ENCODE measurements at regions not wholly inside any gene's neighbourhood (a gene's known extent, or its start where the extent isn't known, plus 50 kb on each side); places are given as distances from the start of the nearest gene placed in this dataset.
A peak's percentile ranks its signal among the peaks of the same experiment; 100 is the strongest.

DNA sequence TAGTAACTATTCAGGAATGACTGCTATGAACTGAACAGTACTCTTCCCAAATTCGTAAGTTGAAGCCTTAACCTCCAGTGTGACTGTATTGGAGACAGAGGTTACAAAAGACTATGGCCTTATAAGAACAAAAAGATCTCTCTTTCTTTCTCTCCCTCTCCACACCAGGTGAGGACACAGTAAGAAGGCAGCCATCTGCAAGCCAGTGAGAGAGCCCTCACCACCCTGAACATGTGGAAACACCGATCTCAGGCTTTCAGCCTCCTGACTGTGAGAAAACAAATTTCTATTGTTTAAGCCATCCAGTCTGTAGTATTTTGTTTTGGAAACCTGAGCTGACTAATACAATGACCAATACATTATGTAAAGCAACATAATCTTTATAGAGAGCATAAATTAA, 888.9 kb downstream of the SLITRK1 start:
- no peak overlapping the region for H3K4me3 ChIP-seq (ENCODE audit: low read length)
- H3K27me3 ChIP-seq (ENCODE audit: insufficient read depth, low read depth, low read length) = no peaks in the 10 kb centered on the region
- H3K9me3 ChIP-seq (ENCODE audit: low read length) = no peaks in the 10 kb centered on the region
- H3K79me2 ChIP-seq (replicated peaks; ENCODE audit: insufficient read depth, low read length) = no peaks in the 10 kb centered on the region
- no peak overlapping the region for H2AFZ ChIP-seq (ENCODE audit: low read depth, low read length)
- no peaks in the 10 kb centered on the region for H3K9me2 ChIP-seq (ENCODE audit: insufficient read depth, low read length)
- no peaks in the 10 kb centered on the region for H4K20me1 ChIP-seq (ENCODE audit: insufficient read depth)
- H3K9ac ChIP-seq (ENCODE audit: low read length) = no peak overlapping the region
- no peaks in the 10 kb centered on the region for H3F3A ChIP-seq (ENCODE audit: insufficient read depth, low read length, poor library complexity, severe bottlenecking)
- TF ChIP-seq, protein P1, sequence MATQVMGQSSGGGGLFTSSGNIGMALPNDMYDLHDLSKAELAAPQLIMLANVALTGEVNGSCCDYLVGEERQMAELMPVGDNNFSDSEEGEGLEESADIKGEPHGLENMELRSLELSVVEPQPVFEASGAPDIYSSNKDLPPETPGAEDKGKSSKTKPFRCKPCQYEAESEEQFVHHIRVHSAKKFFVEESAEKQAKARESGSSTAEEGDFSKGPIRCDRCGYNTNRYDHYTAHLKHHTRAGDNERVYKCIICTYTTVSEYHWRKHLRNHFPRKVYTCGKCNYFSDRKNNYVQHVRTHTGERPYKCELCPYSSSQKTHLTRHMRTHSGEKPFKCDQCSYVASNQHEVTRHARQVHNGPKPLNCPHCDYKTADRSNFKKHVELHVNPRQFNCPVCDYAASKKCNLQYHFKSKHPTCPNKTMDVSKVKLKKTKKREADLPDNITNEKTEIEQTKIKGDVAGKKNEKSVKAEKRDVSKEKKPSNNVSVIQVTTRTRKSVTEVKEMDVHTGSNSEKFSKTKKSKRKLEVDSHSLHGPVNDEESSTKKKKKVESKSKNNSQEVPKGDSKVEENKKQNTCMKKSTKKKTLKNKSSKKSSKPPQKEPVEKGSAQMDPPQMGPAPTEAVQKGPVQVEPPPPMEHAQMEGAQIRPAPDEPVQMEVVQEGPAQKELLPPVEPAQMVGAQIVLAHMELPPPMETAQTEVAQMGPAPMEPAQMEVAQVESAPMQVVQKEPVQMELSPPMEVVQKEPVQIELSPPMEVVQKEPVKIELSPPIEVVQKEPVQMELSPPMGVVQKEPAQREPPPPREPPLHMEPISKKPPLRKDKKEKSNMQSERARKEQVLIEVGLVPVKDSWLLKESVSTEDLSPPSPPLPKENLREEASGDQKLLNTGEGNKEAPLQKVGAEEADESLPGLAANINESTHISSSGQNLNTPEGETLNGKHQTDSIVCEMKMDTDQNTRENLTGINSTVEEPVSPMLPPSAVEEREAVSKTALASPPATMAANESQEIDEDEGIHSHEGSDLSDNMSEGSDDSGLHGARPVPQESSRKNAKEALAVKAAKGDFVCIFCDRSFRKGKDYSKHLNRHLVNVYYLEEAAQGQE (IDR thresholded peaks at IDR 0.05; ENCODE audit: borderline replicate concordance) = no peak
- TF ChIP-seq, protein P2, sequence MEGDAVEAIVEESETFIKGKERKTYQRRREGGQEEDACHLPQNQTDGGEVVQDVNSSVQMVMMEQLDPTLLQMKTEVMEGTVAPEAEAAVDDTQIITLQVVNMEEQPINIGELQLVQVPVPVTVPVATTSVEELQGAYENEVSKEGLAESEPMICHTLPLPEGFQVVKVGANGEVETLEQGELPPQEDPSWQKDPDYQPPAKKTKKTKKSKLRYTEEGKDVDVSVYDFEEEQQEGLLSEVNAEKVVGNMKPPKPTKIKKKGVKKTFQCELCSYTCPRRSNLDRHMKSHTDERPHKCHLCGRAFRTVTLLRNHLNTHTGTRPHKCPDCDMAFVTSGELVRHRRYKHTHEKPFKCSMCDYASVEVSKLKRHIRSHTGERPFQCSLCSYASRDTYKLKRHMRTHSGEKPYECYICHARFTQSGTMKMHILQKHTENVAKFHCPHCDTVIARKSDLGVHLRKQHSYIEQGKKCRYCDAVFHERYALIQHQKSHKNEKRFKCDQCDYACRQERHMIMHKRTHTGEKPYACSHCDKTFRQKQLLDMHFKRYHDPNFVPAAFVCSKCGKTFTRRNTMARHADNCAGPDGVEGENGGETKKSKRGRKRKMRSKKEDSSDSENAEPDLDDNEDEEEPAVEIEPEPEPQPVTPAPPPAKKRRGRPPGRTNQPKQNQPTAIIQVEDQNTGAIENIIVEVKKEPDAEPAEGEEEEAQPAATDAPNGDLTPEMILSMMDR (IDR thresholded peaks at IDR 0.05; ENCODE audit: poor library complexity, severe bottlenecking) = no peak
- no peak for TF ChIP-seq TAF1 (IDR thresholded peaks at IDR 0.05; ENCODE audit: low read depth)
- H3K36me3 ChIP-seq (ENCODE audit: insufficient read depth, low read length) = no peaks in the 10 kb centered on the region
- no peak overlapping the region for H3K4me2 ChIP-seq (ENCODE audit: low read length)
- H3K27ac ChIP-seq (ENCODE audit: low read length) = no peak overlapping the region

DNA sequence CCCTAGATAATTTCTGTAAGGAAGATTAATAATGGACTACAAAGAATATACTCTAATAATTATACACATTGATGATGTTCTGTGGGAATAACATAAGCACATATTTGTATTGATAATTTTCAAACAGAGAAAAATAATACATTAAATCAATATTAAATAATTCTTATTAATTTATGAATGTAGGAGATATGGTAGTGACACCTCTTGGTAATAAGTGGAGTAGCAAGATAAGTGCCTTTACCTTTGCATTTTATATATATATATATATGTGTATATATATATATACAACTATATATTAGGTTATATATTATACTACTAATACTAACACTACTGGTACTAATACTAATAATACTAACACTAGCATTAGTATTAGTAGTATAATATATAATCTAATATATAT, 905.8 kb downstream of the SLITRK1 start:
- Histone ChIP-seq H3K27ac (ENCODE audit: low read length) (peak overlapping the region; percentile 18), H3K9me3 (ENCODE audit: low read length) (no peaks in the 10 kb centered on the region), H3K36me3 (ENCODE audit: insufficient read depth, low read length) (no peaks in the 10 kb centered on the region), H3K9me2 (ENCODE audit: insufficient read depth, low read length) (no peaks in the 10 kb centered on the region), H3K9ac (ENCODE audit: low read length) (no peak overlapping the region), H3K27me3 (ENCODE audit: insufficient read depth, low read depth, low read length) (no peaks in the 10 kb centered on the region), H2AFZ (ENCODE audit: low read depth, low read length) (no peak overlapping the region), H4K20me1 (ENCODE audit: insufficient read depth) (no peaks in the 10 kb centered on the region), H3F3A (ENCODE audit: insufficient read depth, low read length, poor library complexity, severe bottlenecking) (no peaks in the 10 kb centered on the region), H3K4me3 (ENCODE audit: low read length) (no peak overlapping the region), H3K4me2 (ENCODE audit: low read length) (no peak overlapping the region), H3K79me2 (replicated peaks; ENCODE audit: insufficient read depth, low read length) (no peaks in the 10 kb centered on the region)
- TF ChIP-seq SMC3 (conservative IDR thresholded peaks at IDR 0.05; ENCODE audit: poor library complexity) (no peak), RAD21 (conservative IDR thresholded peaks at IDR 0.05) (peak; percentile 18)

DNA sequence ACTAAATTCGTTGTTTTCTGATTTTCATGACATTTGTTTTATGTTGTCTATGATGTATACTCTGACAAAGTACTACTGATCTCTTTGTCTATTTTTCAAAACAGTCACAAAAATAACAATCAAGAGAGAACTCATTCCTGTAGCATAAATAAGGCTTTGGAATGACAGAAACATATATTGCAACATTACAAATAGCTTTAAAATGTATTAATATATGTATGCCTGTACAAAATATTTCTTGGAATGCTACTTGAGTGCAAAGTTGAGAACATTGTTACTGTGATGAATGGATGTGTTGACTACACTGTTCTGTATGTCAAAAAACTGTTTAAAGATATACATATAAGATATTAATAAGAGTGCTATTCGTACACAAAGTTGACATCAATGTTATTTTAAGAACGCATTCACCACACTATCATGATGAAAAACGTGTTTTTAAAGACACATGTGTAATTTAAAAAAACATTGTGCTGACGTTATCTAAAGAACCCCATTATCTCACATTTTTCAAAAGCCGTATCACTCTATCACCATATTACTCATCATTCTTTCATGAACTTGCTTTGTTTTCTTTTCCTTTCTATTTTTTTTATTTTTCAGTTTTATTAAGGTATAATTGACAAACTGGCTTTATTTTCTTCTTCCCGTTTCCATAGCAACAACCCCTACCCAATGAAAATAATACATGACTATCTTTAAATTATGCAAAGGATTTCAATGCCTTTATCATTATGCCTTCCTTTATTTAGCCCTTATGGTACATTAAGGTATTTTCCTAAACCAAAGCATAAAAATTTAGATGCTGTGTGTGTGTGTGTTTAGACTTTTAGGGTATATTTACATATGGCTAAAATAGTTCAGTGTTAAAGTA, 918.8 kb downstream of the SLITRK1 start:
- Histone ChIP-seq H4K20me1 (ENCODE audit: insufficient read depth) (no peaks in the 10 kb centered on the region), H3K79me2 (replicated peaks; ENCODE audit: insufficient read depth, low read length) (no peaks in the 10 kb centered on the region), H3K4me3 (ENCODE audit: low read length) (no peak overlapping the region), H3K36me3 (ENCODE audit: insufficient read depth, low read length) (no peaks in the 10 kb centered on the region), H3F3A (ENCODE audit: insufficient read depth, low read length, poor library complexity, severe bottlenecking) (no peaks in the 10 kb centered on the region), H3K9me2 (ENCODE audit: insufficient read depth, low read length) (no peaks in the 10 kb centered on the region), H2AFZ (ENCODE audit: low read depth, low read length) (no peak overlapping the region), H3K4me2 (ENCODE audit: low read length) (no peak overlapping the region), H3K9ac (ENCODE audit: low read length) (no peak overlapping the region), H3K9me3 (ENCODE audit: low read length) (no peaks in the 10 kb centered on the region), H3K27ac (ENCODE audit: low read length) (no peak overlapping the region), H3K27me3 (ENCODE audit: insufficient read depth, low read depth, low read length) (no peaks in the 10 kb centered on the region)
- TF ChIP-seq RAD21 (conservative IDR thresholded peaks at IDR 0.05) = no peak
- TF ChIP-seq, protein P2 (IDR thresholded peaks at IDR 0.05; ENCODE audit: poor library complexity, severe bottlenecking) = no peak
- TF ChIP-seq EP300 (conservative IDR thresholded peaks at IDR 0.05; ENCODE audit: poor library complexity, severe bottlenecking) = no peak
- no peak for TF ChIP-seq SMC3 (conservative IDR thresholded peaks at IDR 0.05; ENCODE audit: poor library complexity)
- TF ChIP-seq POLR2AphosphoS5 (IDR thresholded peaks at IDR 0.05) = no peak
- TF ChIP-seq, protein P1 (IDR thresholded peaks at IDR 0.05; ENCODE audit: borderline replicate concordance) = no peak
- TF ChIP-seq MXI1 (conservative IDR thresholded peaks at IDR 0.05; ENCODE audit: poor library complexity, severe bottlenecking) = no peak
- TF ChIP-seq TAF1 (IDR thresholded peaks at IDR 0.05; ENCODE audit: low read depth) = no peak
- TF ChIP-seq EZH2 (IDR thresholded peaks at IDR 0.05; ENCODE audit: borderline replicate concordance, insufficient read depth, low read length, poor library complexity, severe bottlenecking) = no peak
